HG03342 (cell line): ENCODE measurements at regions not wholly inside any gene's neighbourhood (a gene's known extent, or its start where the extent isn't known, plus 50 kb on each side); places are given as distances from the start of the nearest gene placed in this dataset.

ENCODE experiments used
- ATAC-seq: cut with Tn5 transposase; IDR thresholded peaks from one replicate; pipeline ENCODE4 v1.9.1; 2021; ENCODE audit warnings: mild to moderate bottlenecking, moderate library complexity; ENCODE audit not compliant: unreplicated experiment

- ATAC-seq: no peak
Measured at GRCh38 chr2:217392930-217393584, 533.2 kb upstream of the TNP1 start.

DNA sequence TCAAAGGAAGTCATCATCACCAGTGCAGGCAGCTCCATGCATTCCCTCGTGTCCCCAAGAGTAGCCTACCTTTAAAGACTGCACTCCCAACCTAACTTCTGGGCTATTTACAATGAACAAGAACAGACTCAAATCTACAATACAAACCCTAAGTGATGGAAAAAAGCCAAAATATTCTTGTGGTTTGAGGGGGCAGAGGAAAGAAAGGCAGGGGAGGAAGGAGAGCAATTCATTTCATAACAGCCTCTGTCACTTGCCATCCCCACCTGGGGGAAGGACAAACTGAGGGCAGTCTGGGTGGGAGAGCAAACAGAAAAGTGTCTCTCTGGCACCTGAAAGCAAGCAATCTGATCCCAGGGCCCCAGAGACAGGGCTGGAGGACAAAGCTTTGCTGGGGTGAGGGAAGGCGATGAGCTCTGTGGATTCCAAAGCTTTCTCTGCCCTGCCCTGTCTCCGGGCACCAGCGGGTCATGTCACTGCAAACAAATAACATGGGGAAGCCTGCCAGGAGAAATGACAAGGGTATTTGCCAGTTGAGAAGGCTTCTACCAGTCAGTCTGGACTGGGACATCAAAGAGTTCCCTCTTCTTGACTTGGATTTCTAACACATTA, 528.0 kb upstream of the TNP1 start:
- ATAC-seq: no peak

DNA sequence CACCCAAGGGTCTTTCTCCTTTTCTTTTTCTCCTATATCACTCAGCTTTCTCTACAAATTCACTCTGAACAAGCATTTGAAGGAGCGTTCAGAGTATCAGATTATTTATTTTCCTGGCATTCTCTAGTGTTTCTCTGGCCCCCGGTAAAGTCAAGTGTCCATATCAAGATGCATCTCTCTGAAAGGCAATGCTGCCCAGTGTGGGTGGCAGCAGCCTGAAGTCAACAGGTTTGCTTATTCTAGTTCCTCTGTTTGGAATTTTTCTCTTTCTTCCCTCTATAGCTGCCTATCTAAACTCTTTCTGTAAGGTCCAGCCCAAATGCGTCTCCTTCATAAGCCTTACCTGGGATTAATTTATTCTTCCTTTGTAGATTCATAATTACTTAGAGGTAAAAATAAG, 526.2 kb upstream of the TNP1 start:
- ATAC-seq: no peak

DNA sequence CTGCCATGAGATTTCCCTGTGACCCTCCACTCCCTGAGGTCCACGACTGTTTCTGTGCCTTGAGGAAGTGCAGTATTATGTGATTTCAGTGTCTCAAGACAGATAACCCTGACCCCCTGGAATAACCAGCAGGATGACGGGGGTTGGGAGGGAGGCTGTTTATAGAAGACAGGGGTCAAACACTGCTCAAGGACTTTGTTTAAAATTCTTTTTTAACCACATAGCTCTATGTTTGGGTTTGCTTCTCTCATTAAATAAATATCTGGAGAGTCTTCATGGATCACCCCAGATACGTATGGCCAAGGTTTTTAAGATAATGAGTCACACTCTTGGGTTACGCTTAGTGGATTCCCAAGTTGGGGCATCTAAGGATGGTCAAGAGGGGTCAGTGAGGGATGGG, 523.8 kb upstream of the TNP1 start:
- ATAC-seq: no peak

DNA sequence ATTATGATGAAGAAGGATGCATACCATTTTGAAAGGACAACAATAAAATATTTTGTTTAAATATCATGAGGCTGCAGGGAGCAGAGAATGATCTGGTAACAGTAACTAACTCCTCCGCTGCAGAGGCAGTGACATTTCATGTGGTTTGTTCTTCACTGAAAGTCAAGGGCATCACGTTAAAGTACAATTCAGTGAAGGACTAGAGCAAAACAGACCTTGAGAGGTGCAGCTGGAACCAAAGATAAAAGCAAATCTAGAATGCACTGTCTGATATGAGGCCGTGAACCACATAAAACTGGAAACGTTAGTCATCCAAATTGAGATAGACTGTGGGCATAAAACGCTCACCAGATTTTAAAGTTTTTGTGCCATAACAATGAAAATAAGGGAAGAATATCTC, 522.9 kb upstream of the TNP1 start:
- no peak for ATAC-seq

DNA sequence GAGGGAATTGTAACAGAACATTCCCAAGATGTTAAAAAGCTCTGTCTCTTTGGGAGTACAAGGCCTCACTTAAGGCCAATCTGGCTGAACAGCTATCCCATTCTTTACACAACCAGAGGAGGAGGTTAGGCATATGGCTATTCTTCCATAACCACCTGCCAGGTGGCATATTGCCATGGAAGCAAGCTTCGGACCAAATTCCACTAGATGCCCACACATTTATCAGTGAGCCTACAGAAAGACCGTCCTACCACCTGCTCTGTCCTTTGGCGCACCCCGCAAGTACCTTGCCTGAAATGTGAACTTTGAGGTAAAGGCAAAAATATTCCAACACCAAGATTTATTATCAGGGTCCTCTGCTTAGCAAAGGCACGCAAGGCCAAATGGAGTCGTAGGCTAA, 519.9 kb upstream of the TNP1 start:
- ATAC-seq: no peak

DNA sequence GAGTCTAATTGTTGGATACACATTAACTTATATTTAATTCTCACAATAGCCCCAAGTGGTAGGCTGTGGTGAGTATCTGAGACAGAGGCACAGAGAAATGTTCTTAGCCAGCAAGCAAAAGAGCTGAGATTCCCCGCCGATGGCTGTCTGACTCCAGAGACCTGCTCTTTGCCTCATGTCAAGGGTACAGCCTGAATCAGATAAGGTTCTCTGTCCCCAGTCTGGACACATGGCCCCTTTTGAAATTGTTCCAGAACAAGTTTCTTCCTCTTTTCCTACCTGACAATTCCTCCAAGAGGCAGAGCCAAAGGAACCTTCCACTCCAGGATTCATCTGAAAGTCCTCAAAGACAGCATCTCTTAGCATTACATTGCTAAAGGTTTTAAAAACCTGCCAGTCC, 512.9 kb upstream of the TNP1 start:
- no peak for ATAC-seq

DNA sequence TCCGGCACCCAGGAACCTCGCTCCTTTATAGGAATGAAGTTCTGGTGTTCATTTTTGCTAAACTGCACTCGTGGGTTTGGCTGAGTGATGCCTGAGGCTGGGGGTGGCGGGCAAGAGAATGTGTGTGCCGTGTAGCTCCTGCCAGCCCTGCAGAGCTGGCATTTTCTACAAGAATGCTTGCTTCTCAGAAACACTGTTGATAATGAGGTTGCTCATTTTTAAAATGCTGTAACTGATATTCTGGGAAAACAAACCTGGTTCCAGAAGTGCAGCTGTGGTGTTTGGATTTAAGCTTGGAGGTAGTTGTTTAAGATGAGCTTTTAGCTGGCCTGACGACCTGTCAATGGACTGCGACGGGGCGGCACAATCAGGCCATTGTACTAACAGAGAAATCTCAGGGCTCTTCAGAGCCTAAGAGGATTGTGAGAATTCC, 511.9 kb upstream of the TNP1 start:
- no peak for ATAC-seq

GRCh38 chr2:217370391-217370790, 510.5 kb upstream of the TNP1 start:
- ATAC-seq: no peak

DNA sequence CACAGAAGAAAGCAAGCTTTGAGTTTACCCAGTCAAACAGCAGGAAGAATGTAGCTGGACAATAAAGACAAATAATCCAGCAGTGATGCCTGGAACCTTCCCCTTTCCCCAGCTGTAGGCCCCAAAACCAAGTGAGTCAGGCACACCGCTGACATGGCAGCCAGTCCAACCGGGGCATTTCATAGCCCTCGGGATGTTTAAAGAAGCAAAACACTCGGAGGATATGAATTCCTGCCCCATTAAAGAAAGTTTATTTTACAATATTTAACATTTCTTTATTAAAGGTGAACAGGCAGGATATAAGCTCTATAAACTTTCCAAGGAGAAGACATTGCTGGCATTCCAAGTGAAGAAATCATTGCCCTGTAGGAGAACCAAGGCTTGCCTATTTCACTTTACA, 507.6 kb upstream of the TNP1 start:
- ATAC-seq: no peak

DNA sequence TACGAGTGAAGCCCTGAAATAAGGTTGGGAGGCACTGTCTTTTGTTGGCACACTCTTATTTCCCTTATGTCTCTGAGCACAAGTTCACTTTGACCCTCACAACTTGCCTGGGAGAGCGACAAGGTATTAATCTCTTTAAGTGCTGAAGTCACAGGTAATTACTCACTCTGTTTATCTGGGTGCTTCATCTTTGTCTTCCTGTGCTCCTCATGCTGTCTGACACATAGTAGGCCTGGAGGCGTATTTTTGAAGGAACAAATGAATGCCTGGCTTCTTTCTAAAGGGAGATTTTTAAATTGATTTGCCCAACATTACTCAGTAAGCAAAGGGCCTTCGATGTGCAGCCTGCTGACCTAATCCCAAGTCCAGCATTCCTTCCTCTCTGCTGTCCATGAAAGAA, 507.1 kb upstream of the TNP1 start:
- ATAC-seq: no peak

DNA sequence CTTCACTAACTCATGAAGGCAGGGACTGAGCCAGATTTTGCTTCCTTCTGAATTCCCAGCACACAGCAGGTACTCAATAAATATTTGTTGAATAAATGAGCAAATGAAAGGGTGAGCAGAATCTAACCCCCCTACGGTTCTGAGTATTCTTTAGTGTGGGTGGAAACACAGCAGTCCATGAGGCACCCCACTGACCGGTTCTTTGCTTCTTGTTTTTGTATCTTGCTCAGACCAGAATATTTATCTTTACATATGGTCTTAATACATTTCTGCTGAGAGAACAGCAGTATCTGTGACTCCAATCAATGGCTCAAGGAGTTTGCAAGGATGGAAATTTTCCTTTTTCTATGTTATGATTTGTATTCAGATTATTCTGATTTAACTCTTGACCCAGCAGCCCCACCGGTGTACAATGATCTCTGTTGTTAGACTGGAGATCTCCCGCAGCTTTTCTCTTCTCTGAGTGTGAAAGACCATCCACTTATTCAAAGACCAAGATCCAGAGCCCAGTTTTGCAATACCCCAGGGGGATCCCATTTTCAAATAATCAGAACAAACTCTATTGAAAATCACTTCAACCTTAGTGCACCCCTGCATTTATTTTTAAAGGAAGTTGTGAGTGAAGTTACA, 506.5 kb upstream of the TNP1 start:
- ATAC-seq: no peak

DNA sequence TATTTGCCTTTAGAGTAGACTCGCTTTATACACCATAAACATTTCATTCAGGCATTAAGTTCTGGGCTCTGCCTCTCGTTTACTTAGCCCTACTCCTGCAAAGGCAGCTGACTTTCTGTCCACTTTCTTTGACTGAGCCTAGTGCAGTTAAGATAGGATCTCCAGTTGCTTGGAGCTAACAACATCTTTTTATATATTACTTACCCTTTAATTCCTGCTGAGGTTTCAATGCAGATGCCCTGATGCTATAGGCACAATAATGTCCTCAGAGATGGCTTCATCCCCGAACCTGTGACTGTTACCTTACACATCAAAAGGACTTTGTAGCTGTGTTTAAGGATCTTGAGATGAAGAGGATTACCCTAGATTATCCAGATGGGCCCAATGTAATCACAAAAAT, 505.8 kb upstream of the TNP1 start:
- ATAC-seq: no peak

DNA sequence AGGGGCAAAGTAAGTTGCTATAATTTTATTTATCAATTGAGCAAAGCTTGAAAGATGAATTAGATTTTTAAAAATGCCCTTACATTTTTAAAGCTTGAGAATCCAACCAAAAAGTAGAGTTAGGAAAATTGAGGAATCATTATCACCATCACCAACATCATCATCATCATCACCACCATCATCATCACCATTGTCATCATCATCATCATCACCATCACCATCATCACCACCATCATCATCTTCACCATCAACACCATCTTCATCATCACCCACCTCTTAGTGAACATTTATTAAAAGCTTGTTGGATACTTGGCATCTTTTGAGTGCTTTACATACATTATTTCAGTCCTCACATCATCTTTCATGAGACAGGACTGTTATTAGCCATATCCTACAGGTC, 504.4 kb upstream of the TNP1 start:
- ATAC-seq: no peak

DNA sequence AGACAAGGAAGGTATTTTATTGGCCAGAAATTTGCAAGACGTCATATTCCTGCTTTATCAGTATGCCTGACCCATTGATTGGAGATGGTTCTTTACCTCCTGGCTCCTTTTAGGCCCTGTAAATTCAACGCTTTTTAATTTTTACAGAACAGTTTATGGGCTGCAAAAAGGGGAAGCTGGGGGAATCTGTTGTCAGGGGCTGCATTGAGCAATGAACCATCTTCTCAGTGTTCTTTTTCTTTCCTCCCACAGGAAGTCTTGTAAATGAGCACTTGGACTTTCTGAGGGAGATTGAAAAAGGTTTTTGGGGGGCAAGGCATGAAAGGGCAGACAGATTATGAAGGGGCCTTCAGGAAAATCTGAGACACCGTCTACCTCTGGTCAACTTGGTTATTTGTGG, 503.6 kb upstream of the TNP1 start:
- ATAC-seq: no peak

- ATAC-seq: no peak
Measured at GRCh38 chr2:217362710-217363109, 502.8 kb upstream of the TNP1 start.

GRCh38 chr2:217362286-217362685, 502.4 kb upstream of the TNP1 start:
- no peak for ATAC-seq

DNA sequence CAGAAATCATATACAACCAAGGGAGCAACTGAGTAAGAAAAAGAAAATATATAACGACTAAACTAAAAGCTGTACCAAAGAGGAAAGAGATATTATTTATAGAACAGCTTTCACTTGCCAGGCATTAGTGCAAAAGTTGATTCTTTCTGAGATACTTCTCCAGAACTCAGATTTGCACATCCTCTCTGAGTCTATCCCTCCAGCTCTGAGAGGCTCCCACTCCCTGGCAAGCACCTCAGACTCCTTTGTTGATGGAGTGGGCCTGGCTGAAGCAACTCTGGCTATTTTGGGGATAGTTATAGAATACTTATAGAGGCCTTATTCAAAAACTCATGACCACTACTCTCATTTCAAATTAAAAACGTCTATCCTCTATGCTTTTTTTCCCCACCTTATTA, 501.6 kb upstream of the TNP1 start:
- ATAC-seq: no peak

DNA sequence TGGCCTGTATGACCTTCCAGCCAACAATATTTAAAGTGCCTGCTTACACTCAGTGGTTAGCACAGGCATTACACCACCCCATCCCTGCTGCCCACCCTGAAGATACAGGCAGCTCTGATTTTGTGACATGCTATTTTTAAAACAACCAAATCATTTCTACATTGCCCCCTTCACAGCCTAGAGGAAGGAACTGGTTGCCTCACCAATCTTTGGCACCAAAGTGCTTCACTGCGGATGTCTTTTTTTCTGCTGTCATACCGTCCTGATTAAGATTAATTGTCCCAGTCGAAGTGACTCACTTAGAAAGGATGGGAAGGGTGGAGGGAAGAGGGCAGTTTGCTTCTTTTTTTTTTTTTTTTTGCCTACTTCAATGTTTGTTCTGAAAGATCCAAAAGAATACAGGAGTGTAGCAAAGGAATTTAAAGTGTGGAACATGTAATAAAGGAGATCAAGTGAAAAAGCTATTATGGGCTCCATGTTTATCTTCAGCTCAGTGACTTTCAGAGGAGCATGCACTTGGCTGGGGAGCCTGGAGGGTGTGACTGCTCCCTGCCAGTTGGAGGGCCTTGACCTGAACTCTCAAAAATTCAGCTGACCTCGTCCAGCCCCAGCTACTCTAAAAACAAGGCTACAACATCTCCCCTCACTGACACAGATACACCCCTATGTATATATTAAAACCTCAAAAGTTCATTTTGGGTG, 501.1 kb upstream of the TNP1 start:
- ATAC-seq: no peak

- ATAC-seq: no peak
Measured at GRCh38 chr2:217360111-217360510, 500.2 kb upstream of the TNP1 start.

- ATAC-seq: no peak
Measured at GRCh38 chr2:217357886-217358620, 498.2 kb upstream of the TNP1 start.
